ENCODE measurements at regions not wholly inside any gene's neighbourhood (a gene's known extent, or its start where the extent isn't known, plus 50 kb on each side); places are given as distances from the start of the nearest gene placed in this dataset.
A peak's percentile ranks its signal among the peaks of the same experiment; 100 is the strongest.
"Not testable (repeated sequence)": the region's sequence is repeated elsewhere in the genome, so short reads cannot be mapped to it uniquely, and the experiment has no call there.

GRCh38 chr6:85047818-85048217 is 283.4 kb upstream of the TBX18 start:
- no peak for DNase-seq

GRCh38 chr6:85045767-85046166 is 281.4 kb upstream of the TBX18 start:
- intact Hi-C loops (cut with DNase I); DNase-seq: not testable (repeated sequence)

More at GRCh38 chr6:85047818-85048217, 283.4 kb upstream of the TBX18 start:
- intact Hi-C loops (cut with DNase I) = no loop called here

- intact Hi-C loops (cut with DNase I) = no loop called here
- no peak for DNase-seq
Observed at GRCh38 chr6:85044361-85044760, 280.0 kb upstream of the TBX18 start.

GRCh38 chr6:85041376-85041775 is 277.0 kb upstream of the TBX18 start:
- intact Hi-C loops (cut with DNase I) = no loop called here

GRCh38 chr6:85037221-85037620 is 272.8 kb upstream of the TBX18 start:
- DNase-seq = no peak
- intact Hi-C loops (cut with DNase I) = no loop called here

More at GRCh38 chr6:85041376-85041775, 277.0 kb upstream of the TBX18 start:
- no peak for DNase-seq

GRCh38 chr6:85035766-85036165 is 271.4 kb upstream of the TBX18 start:
- intact Hi-C loops (cut with DNase I) = no loop called here
- DNase-seq = no peak

- intact Hi-C loops (cut with DNase I) = no loop called here
- no peak for DNase-seq
Observed at GRCh38 chr6:85033547-85033946, 269.1 kb upstream of the TBX18 start.

- intact Hi-C loops (cut with DNase I) = no loop called here
- DNase-seq = no peak
Observed at GRCh38 chr6:85026021-85026420, 261.6 kb upstream of the TBX18 start.

- DNase-seq = no peak
- intact Hi-C loops (cut with DNase I) = no loop called here
Observed at GRCh38 chr6:85023721-85024120, 259.3 kb upstream of the TBX18 start.

- no peak for DNase-seq
- intact Hi-C loops (cut with DNase I) = no loop called here
Observed at GRCh38 chr6:85017352-85017751, 253.0 kb upstream of the TBX18 start.

- intact Hi-C loops (cut with DNase I) = no loop called here
- DNase-seq = no peak
Observed at GRCh38 chr6:85016726-85017125, 252.3 kb upstream of the TBX18 start.

GRCh38 chr6:85015396-85015990 is 251.1 kb upstream of the TBX18 start:
- no peak for DNase-seq
- intact Hi-C loops (cut with DNase I) = no loop called here

- intact Hi-C loops (cut with DNase I) = no loop called here
- DNase-seq = no peak
Observed at GRCh38 chr6:85010865-85011264, 246.5 kb upstream of the TBX18 start.

- intact Hi-C loops (cut with DNase I) = no loop called here
- DNase-seq = no peak
Observed at GRCh38 chr6:85008296-85009009, 244.1 kb upstream of the TBX18 start.

GRCh38 chr6:85006362-85006761 is 242.0 kb upstream of the TBX18 start:
- DNase-seq = no peak
- intact Hi-C loops (cut with DNase I) = no loop called here

- intact Hi-C loops (cut with DNase I) = no loop called here
- DNase-seq = peak in 1 of 10 donors; percentile 58
Observed at GRCh38 chr6:85005494-85005893, 241.1 kb upstream of the TBX18 start.

- intact Hi-C loops (cut with DNase I) = no loop called here
Observed at GRCh38 chr6:85004361-85004995, 240.1 kb upstream of the TBX18 start.

GRCh38 chr6:85002847-85003246 is 238.4 kb upstream of the TBX18 start:
- intact Hi-C loops (cut with DNase I) = no loop called here
- no peak for DNase-seq

More at GRCh38 chr6:85004361-85004995, 240.1 kb upstream of the TBX18 start:
- no peak for DNase-seq

- intact Hi-C loops (cut with DNase I) = no loop called here
- DNase-seq = no peak
Observed at GRCh38 chr6:85000001-85000400, 235.6 kb upstream of the TBX18 start.

GRCh38 chr6:84998223-84998622 is 233.8 kb upstream of the TBX18 start:
- no peak for DNase-seq
- intact Hi-C loops (cut with DNase I) = no loop called here

- intact Hi-C loops (cut with DNase I); DNase-seq: not testable (repeated sequence)
Observed at GRCh38 chr6:84988766-84989165, 224.4 kb upstream of the TBX18 start.

- intact Hi-C loops (cut with DNase I); DNase-seq: not testable (repeated sequence)
Observed at GRCh38 chr6:84985490-84985889, 221.1 kb upstream of the TBX18 start.
